HepG2 (cell line): ENCODE measurements at regions not wholly inside any gene's neighbourhood (a gene's known extent, or its start where the extent isn't known, plus 50 kb on each side); places are given as distances from the start of the nearest gene placed in this dataset.

Source experiments
- ATAC-seq: fragments of 200-7000 bp; cut with Tn5 transposase; 3 replicates; pipeline ENCODE4 v1.9.1; 2020; ENCODE audit warnings: mild to moderate bottlenecking, moderate library complexity
- BruUV-seq: library from RNA; stranded (reverse); fragments of 400-500 nt; replicated peaks from 2 replicates; lab custom pipeline; 2021; lab: Mats Ljungman, UMichigan
- CTCF ChIA-PET: fragments of 300-600 bp; formaldehyde crosslinking; extraction: SDS; loops from one replicate; lab custom pipeline; 2021; ENCODE audit warnings: low total read pairs, inconsistent platforms, low intra/inter-chr PET ratio; lab: Yijun Ruan, JAX
- POLR2A ChIA-PET: fragments of 350-600 bp; sonication (Branson Sonifier 250); formaldehyde crosslinking; loops from one replicate; lab custom pipeline; 2020; ENCODE audit warnings: antibody characterized with exemption, inconsistent platforms; lab: Yijun Ruan, JAX
- DNase-seq: peaks from one replicate; pipeline ENCODE4 v3.0.0-alpha.2; 2015; ENCODE audit warnings: low spot score
- FAIRE-seq: peaks from 3 replicates; lab custom pipeline; 2011; peaks lifted over from hg19 to GRCh38; lab: Jason Lieb, UNC
- H2AFZ ChIP-seq: one replicate; pipeline ENCODE4 v1.6.1; 2011; ENCODE audit warnings: low read length, inconsistent platforms
- H3K27ac ChIP-seq: fragments of 300-600 bp; 3 replicates; pipeline ENCODE4 v1.8.0; 2011; ENCODE audit warnings: mixed run types, mild to moderate bottlenecking, mixed read lengths, low read length, inconsistent platforms; ENCODE audit not compliant: insufficient read depth; ENCODE audit errors: extremely low read length
- H3K27me3 ChIP-seq, 2 experiments: fragments of 200-600 bp in 1 of 2; 2 replicates in 1 of 2; 3 replicates in 1 of 2; pipeline versions ENCODE4 v1.6.0 to v1.8.0; 2011; ENCODE audit warnings: low read length in 2 of 2, mild to moderate bottlenecking in 2 of 2, moderate library complexity in 2 of 2, inconsistent platforms in 1 of 2; ENCODE audit not compliant: insufficient read depth in 2 of 2, control insufficient read depth in 1 of 2
- H3K36me3 ChIP-seq, 2 experiments: fragments of 200-600 bp in 1 of 2; replicated peaks in 1 of 2; 2 replicates in 1 of 2; 3 replicates in 1 of 2; pipeline versions ENCODE4 v1.5.1 to v1.8.0; 2011; ENCODE audit warnings: low read length in 2 of 2, inconsistent platforms in 1 of 2; ENCODE audit not compliant: insufficient read depth in 2 of 2, control insufficient read depth in 1 of 2
- H3K4me1 ChIP-seq: 2 replicates; pipeline ENCODE4 v1.5.1; 2012; ENCODE audit warnings: low read length, inconsistent platforms; ENCODE audit not compliant: insufficient read depth
- H3K4me2 ChIP-seq: 2 replicates; pipeline ENCODE4 v1.6.0; 2011; ENCODE audit warnings: low read depth, low read length, inconsistent platforms
- H3K4me3 ChIP-seq, 3 experiments: fragments of 200-600 bp in 1 of 3; sonication (generic), shearing (Covaris generic) in 1 of 3; replicated peaks in 1 of 3; 2 replicates each; pipeline ENCODE4 v1.5.1; 2011 to 2016; ENCODE audit warnings: low read length in 3 of 3, inconsistent platforms in 2 of 3, low read depth in 2 of 3, mild to moderate bottlenecking in 2 of 3, control low read depth in 1 of 3, mixed read lengths in 1 of 3; ENCODE audit not compliant: insufficient read depth in 1 of 3
- H3K79me2 ChIP-seq: one replicate; pipeline ENCODE4 v1.6.1; 2011; ENCODE audit warnings: low read length, inconsistent platforms; ENCODE audit not compliant: insufficient read depth
- H3K9ac ChIP-seq: 2 replicates; pipeline ENCODE4 v1.6.0; 2011; ENCODE audit warnings: mild to moderate bottlenecking, low read depth, low read length, inconsistent platforms; ENCODE audit not compliant: insufficient read depth
- H3K9me3 ChIP-seq: 2 replicates; pipeline ENCODE4 v1.5.1; 2012; ENCODE audit warnings: mild to moderate bottlenecking, low read length
- H4K20me1 ChIP-seq: 2 replicates; pipeline ENCODE4 v1.6.0; 2011; ENCODE audit warnings: inconsistent platforms, mild to moderate bottlenecking, low read length, moderate library complexity; ENCODE audit not compliant: insufficient read depth
- GFI1 ChIP-seq: sonication (generic); formaldehyde crosslinking; IDR thresholded peaks from 2 replicates; pipeline ENCODE4 v1.5.0; 2020; ENCODE audit warnings: missing genetic modification reagents, mild to moderate bottlenecking, borderline replicate concordance
- HNRNPH1 ChIP-seq: fragments of 200-400 bp; formaldehyde crosslinking; optimal IDR thresholded peaks from 2 replicates; pipeline ENCODE3; 2017; ENCODE audit warnings: mild to moderate bottlenecking, low read depth, low read length
- RFX5 ChIP-seq: IDR thresholded peaks from 2 replicates; pipeline ENCODE4 v1.6.1; 2011; ENCODE audit warnings: low read depth, low read length, improper control_type of control experiment
- SNAI1 ChIP-seq: sonication (generic); formaldehyde crosslinking; IDR thresholded peaks from 2 replicates; pipeline ENCODE4 v1.5.0; 2020; ENCODE audit warnings: mild to moderate bottlenecking, missing genetic modification reagents, borderline replicate concordance
- THAP9 ChIP-seq: sonication (generic); formaldehyde crosslinking; IDR thresholded peaks from 2 replicates; pipeline ENCODE4; 2020; ENCODE audit warnings: missing genetic modification reagents, mild to moderate bottlenecking, borderline replicate concordance
- ZNF136 ChIP-seq: sonication (generic); formaldehyde crosslinking; IDR thresholded peaks from 2 replicates; pipeline ENCODE4 v1.8.1; 2022; ENCODE audit warnings: low read depth, mild to moderate bottlenecking, moderate library complexity, missing genetic modification reagents
- WGBS: methylation state at CpG from one replicate; pipeline ENCODE4 v1.1.6; 2017; ENCODE audit warnings: low lambda C conversion rate; 5-methylcytosine and 5-hydroxymethylcytosine counted together
- in situ Hi-C: cut with HindIII; loops from 2 replicates; pipeline ENCODE4 v1.10.0; 2017; ENCODE audit warnings: low pct_unique_long_range_greater_than_20kb; ENCODE audit not compliant: extremely low pct_ligation_motif_present
- intact Hi-C: fragments of 100-400 bp; cut with micrococcal nuclease; formaldehyde crosslinking; loops from one replicate; pipeline ENCODE4 v1.10.0; 2022; ENCODE audit not compliant: unreplicated experiment
- TF ChIP-seq, protein P1 (sequence below), 2 experiments: fragments of 450-650 bp in 1 of 2; sonication (generic) in 1 of 2; formaldehyde crosslinking; IDR thresholded peaks; 2 replicates each; pipeline versions ENCODE4 v1.5.0 to v1.8.0; 2020 to 2022; ENCODE audit warnings: mild to moderate bottlenecking in 1 of 2, missing genetic modification reagents in 1 of 2

GRCh38 chr4:24266951-24267722, 317.2 kb downstream of the DHX15 start:
- ATAC-seq: no peak
- no peak overlapping the region for H3K4me2 ChIP-seq

More at GRCh38 chr4:24266951-24267722, 317.2 kb downstream of the DHX15 start:
- WGBS: 15% methylated on average over 4 of the region's 4 CpGs
- no TSS peak for BruUV-seq
- H3K4me1 ChIP-seq: no peaks in the 10 kb centered on the region
- no peaks in the 10 kb centered on the region for H4K20me1 ChIP-seq
- no peaks in the 10 kb centered on the region for H3K36me3 ChIP-seq
- in situ Hi-C loops (no loop called here), intact Hi-C loops (no loop called here)
- DNase-seq: no peak
- H2AFZ ChIP-seq: no peak overlapping the region
- POLR2A ChIA-PET: no interaction called here
- no peak for TF ChIP-seq ZNF136 (CRISPR knock-in tag)
- no peak for TF ChIP-seq THAP9 (CRISPR knock-in tag)
- TF ChIP-seq SNAI1 (CRISPR knock-in tag): no peak
- no peak for TF ChIP-seq HNRNPH1
- no peak for TF ChIP-seq RFX5
- TF ChIP-seq GFI1 (CRISPR knock-in tag): no peak
- TF ChIP-seq, protein P1, sequence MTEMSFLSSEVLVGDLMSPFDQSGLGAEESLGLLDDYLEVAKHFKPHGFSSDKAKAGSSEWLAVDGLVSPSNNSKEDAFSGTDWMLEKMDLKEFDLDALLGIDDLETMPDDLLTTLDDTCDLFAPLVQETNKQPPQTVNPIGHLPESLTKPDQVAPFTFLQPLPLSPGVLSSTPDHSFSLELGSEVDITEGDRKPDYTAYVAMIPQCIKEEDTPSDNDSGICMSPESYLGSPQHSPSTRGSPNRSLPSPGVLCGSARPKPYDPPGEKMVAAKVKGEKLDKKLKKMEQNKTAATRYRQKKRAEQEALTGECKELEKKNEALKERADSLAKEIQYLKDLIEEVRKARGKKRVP (CRISPR knock-in tag; IDR thresholded peaks at IDR 0.05): no peak
- H3K9me3 ChIP-seq: no peaks in the 10 kb centered on the region
- 0 out of 5 replicates have a peak, but pooled peaks cover 0 to 3% of the 10 kb centered on the region in 2 experiments for H3K27me3 ChIP-seq
- no peak for FAIRE-seq
- H3K9ac ChIP-seq: no peak overlapping the region
- H3K27ac ChIP-seq: no peak overlapping the region
- CTCF ChIA-PET: no interaction called here
- H3K4me3 ChIP-seq: no peak overlapping the region
- no peaks in the 10 kb centered on the region for H3K79me2 ChIP-seq
